ENCODE measurements at regions not wholly inside any gene's neighbourhood (a gene's known extent, or its start where the extent isn't known, plus 50 kb on each side); places are given as distances from the start of the nearest gene placed in this dataset.

GRCh38 chr12:126617312-126617711 lies 1552.1 kb downstream of the AACS start:
- POLR2A ChIA-PET (ENCODE audit: low non-redundant PET) = no interaction called here
- no peak for DNase-seq (ENCODE audit: low spot score)
- no peak overlapping the region for H3K27ac ChIP-seq
- TF ChIP-seq CTCF (conservative IDR thresholded peaks at IDR 0.05; ENCODE audit: low read depth) = no peak
- CTCF ChIA-PET = interaction anchor here (0.6 to 0.7 kb wide), 2 partner anchors 221 to 1357 kb away, joined by 3 to 4 read pairs; no protein-coding TSS in a partner anchor

- no peak for DNase-seq (ENCODE audit: low spot score)
- no peak overlapping the region for H3K27ac ChIP-seq
- no peak for TF ChIP-seq CTCF (conservative IDR thresholded peaks at IDR 0.05; ENCODE audit: low read depth)
- CTCF ChIA-PET = no interaction called here
- POLR2A ChIA-PET (ENCODE audit: low non-redundant PET) = no interaction called here
Observed at GRCh38 chr12:126627596-126627995, 1562.4 kb downstream of the AACS start.

GRCh38 chr12:126636821-126637220 lies 1571.6 kb downstream of the AACS start:
- ChIA-PET POLR2A (ENCODE audit: low non-redundant PET) (no interaction called here), CTCF (no interaction called here)
- DNase-seq (ENCODE audit: low spot score) = no peak
- no peak for TF ChIP-seq CTCF (conservative IDR thresholded peaks at IDR 0.05; ENCODE audit: low read depth)
- no peak overlapping the region for H3K27ac ChIP-seq

GRCh38 chr12:126644236-126645020 lies 1579.2 kb downstream of the AACS start:
- no peak for TF ChIP-seq CTCF (conservative IDR thresholded peaks at IDR 0.05; ENCODE audit: low read depth)
- ChIA-PET POLR2A (ENCODE audit: low non-redundant PET) (no interaction called here), CTCF (no interaction called here)
- H3K27ac ChIP-seq = no peak overlapping the region
- no peak for DNase-seq (ENCODE audit: low spot score)

- POLR2A ChIA-PET (ENCODE audit: low non-redundant PET) = no interaction called here
- CTCF ChIA-PET = no interaction called here
- TF ChIP-seq CTCF (conservative IDR thresholded peaks at IDR 0.05; ENCODE audit: low read depth) = no peak
- DNase-seq (ENCODE audit: low spot score) = no peak
- H3K27ac ChIP-seq = no peak overlapping the region
Observed at GRCh38 chr12:126648074-126648473, 1582.8 kb downstream of the AACS start.

- no peak for DNase-seq (ENCODE audit: low spot score)
- H3K27ac ChIP-seq = no peak overlapping the region
- ChIA-PET CTCF (no interaction called here), POLR2A (ENCODE audit: low non-redundant PET) (no interaction called here)
- TF ChIP-seq CTCF (conservative IDR thresholded peaks at IDR 0.05; ENCODE audit: low read depth) = no peak
Observed at GRCh38 chr12:126651133-126651532, 1585.9 kb downstream of the AACS start.

Data from RWPE1 (cell line).